ENCODE measurements at regions not wholly inside any gene's neighbourhood (a gene's known extent, or its start where the extent isn't known, plus 50 kb on each side); places are given as distances from the start of the nearest gene placed in this dataset.

- H2AK5ac ChIP-seq (ENCODE audit: insufficient read length, low read length): no peak overlapping the region
- H3K4me1 ChIP-seq (ENCODE audit: insufficient read depth, low read length): no peaks in the 10 kb centered on the region
- no peak for DNase-seq
- Mint-ChIP-seq H3K27ac (no peak overlapping the region), H3K36me3 (ENCODE audit: insufficient read depth in 1 of 3, low read depth in 3 of 3) (no peaks in the 10 kb centered on the region), H3K27me3 (ENCODE audit: low read depth) (no peaks in the 10 kb centered on the region), H3K4me3 (no peak overlapping the region), H3K4me1 (no peaks in the 10 kb centered on the region), H3K9me3 (no peaks in the 10 kb centered on the region)
- H3K9me3 ChIP-seq (ENCODE audit: control insufficient read depth, low read depth, low read length): no peaks in the 10 kb centered on the region
- no peak overlapping the region for H3K4ac ChIP-seq (ENCODE audit: low read depth, low read length)
- H3K27me3 ChIP-seq (ENCODE audit: insufficient read depth, low read length): no peaks in the 10 kb centered on the region
- H2BK120ac ChIP-seq (ENCODE audit: low read depth, low read length, poor library complexity, severe bottlenecking): no peak overlapping the region
- no peak overlapping the region for H3K14ac ChIP-seq (ENCODE audit: insufficient read depth, low read length)
- no peak overlapping the region for H2AFZ ChIP-seq (ENCODE audit: low read length)
- no peak for TF ChIP-seq CTCF (conservative IDR thresholded peaks at IDR 0.05)
- H2BK20ac ChIP-seq (ENCODE audit: low read depth, low read length, poor library complexity, severe bottlenecking): no peak overlapping the region
- no peak overlapping the region for H3K23ac ChIP-seq (ENCODE audit: insufficient read length, low read depth, low read length)
- no peak overlapping the region for H2BK15ac ChIP-seq (ENCODE audit: low read depth, low read length)
- H4K8ac ChIP-seq (replicated peaks; ENCODE audit: insufficient read length, low read depth, low read length): no peak overlapping the region
- H3K79me1 ChIP-seq (ENCODE audit: insufficient read depth, low read depth, low read length, poor library complexity, severe bottlenecking): no peaks in the 10 kb centered on the region
- no peaks in the 10 kb centered on the region for H3K79me2 ChIP-seq (ENCODE audit: insufficient read depth, low read length)
- WGBS (ENCODE audit: extremely low coverage, insufficient read length, low lambda C conversion rate): no CpG with 5 or more reads among the region's 4 CpGs
- no peak overlapping the region for H2BK5ac ChIP-seq (ENCODE audit: insufficient read length, low read length)
- no peak overlapping the region for H2BK12ac ChIP-seq (ENCODE audit: insufficient read length, low read depth, low read length)
- H4K20me1 ChIP-seq (ENCODE audit: control insufficient read depth, insufficient read depth, insufficient read length): no peaks in the 10 kb centered on the region
- H3K4me2 ChIP-seq (ENCODE audit: insufficient read depth, insufficient read length, low read length): no peak overlapping the region
- no peak overlapping the region for H3K56ac ChIP-seq (ENCODE audit: insufficient read length, low read depth, low read length)
- H3T11ph ChIP-seq (ENCODE audit: low read length): no peak overlapping the region
- H3K9ac ChIP-seq (ENCODE audit: extremely low read depth, insufficient read length, low read length): no peak overlapping the region
- H3K18ac ChIP-seq (ENCODE audit: insufficient read length, low read depth, low read length): no peak overlapping the region
- no peak overlapping the region for H4K91ac ChIP-seq (ENCODE audit: insufficient read length, low read depth, low read length)
- no peaks in the 10 kb centered on the region for H3K23me2 ChIP-seq (ENCODE audit: insufficient read length, low read depth, low read length, poor library complexity, severe bottlenecking)
- H4K5ac ChIP-seq (ENCODE audit: insufficient read length, low read depth, low read length): no peak overlapping the region
- no peak overlapping the region for H3K27ac ChIP-seq (ENCODE audit: insufficient read length, low read depth, low read length)
These were observed 124.9 kb downstream of the DSC3 start for GRCh38 chr18:30917651-30918050.
